ENCODE measurements at regions not wholly inside any gene's neighbourhood (a gene's known extent, or its start where the extent isn't known, plus 50 kb on each side); places are given as distances from the start of the nearest gene placed in this dataset.

- H3K27me3 ChIP-seq = peaks cover 0 to 25% (median 0%) of the 10 kb centered on the region in 3 donors
- peaks cover 0 to 18% (median 12%) of the 10 kb centered on the region in 4 donors for H3K9me3 ChIP-seq
- no peak for DNase-seq
- TF ChIP-seq POLR2A (IDR thresholded peaks at IDR 0.05) (no peak), POLR2AphosphoS5 (IDR thresholded peaks at IDR 0.05) (no peak), EP300 (IDR thresholded peaks at IDR 0.05) (no peak), CTCF (IDR thresholded peaks at IDR 0.05) (no peak)
- H3K27ac ChIP-seq = no peak overlapping the region
- intact Hi-C loops (cut with DNase I; ENCODE audit: low total_unique reads) = no loop called here
- H3K36me3 ChIP-seq = no peaks in the 10 kb centered on the region
- H3K4me1 ChIP-seq = no peaks in the 10 kb centered on the region
- H3K4me3 ChIP-seq = no peak overlapping the region
- 53 to 79% (median 60%) methylated on average over 6 to 9 of the region's 9 CpGs for WGBS, 5 donors
Measured at GRCh38 chr12:125296701-125297100, 231.5 kb downstream of the AACS start.

GRCh38 chr12:125299840-125300239 lies 234.6 kb downstream of the AACS start:
- no peaks in the 10 kb centered on the region for H3K9me3 ChIP-seq
- H3K27ac ChIP-seq = no peak overlapping the region
- TF ChIP-seq POLR2AphosphoS5 (IDR thresholded peaks at IDR 0.05) = no peak
- no peak for TF ChIP-seq CTCF (IDR thresholded peaks at IDR 0.05)
- TF ChIP-seq POLR2A (IDR thresholded peaks at IDR 0.05) = no peak
- DNase-seq = no peak
- intact Hi-C loops (cut with DNase I; ENCODE audit: low total_unique reads) = no loop called here
- no peak overlapping the region for H3K4me3 ChIP-seq
- WGBS, 5 donors = 71 to 80% (median 76%) methylated on average over 9 of the region's 9 CpGs
- H3K27me3 ChIP-seq = peaks cover 0 to 25% (median 0%) of the 10 kb centered on the region in 3 donors
- no peaks in the 10 kb centered on the region for H3K36me3 ChIP-seq
- no peaks in the 10 kb centered on the region for H3K4me1 ChIP-seq

GRCh38 chr12:125300249-125300648 lies 235.0 kb downstream of the AACS start:
- peaks cover 0 to 25% (median 0%) of the 10 kb centered on the region in 3 donors for H3K27me3 ChIP-seq
- TF ChIP-seq POLR2AphosphoS5 (IDR thresholded peaks at IDR 0.05) (no peak), EP300 (IDR thresholded peaks at IDR 0.05) (no peak), POLR2A (IDR thresholded peaks at IDR 0.05) (no peak), CTCF (IDR thresholded peaks at IDR 0.05) (no peak)
- intact Hi-C loops (cut with DNase I; ENCODE audit: low total_unique reads) = no loop called here
- no peaks in the 10 kb centered on the region for H3K9me3 ChIP-seq
- DNase-seq = no peak
- H3K4me3 ChIP-seq = no peak overlapping the region
- no peaks in the 10 kb centered on the region for H3K36me3 ChIP-seq
- H3K4me1 ChIP-seq = no peaks in the 10 kb centered on the region
- WGBS, 5 donors = 55 to 76% (median 74%) methylated on average over 3 of the region's 3 CpGs
- H3K27ac ChIP-seq = no peak overlapping the region

- Histone ChIP-seq H3K9me3 (no peaks in the 10 kb centered on the region), H3K27me3 (peaks cover 0 to 13% (median 0%) of the 10 kb centered on the region in 3 donors), H3K36me3 (no peaks in the 10 kb centered on the region), H3K4me3 (no peak overlapping the region), H3K4me1 (no peaks in the 10 kb centered on the region), H3K27ac (no peak overlapping the region)
- no peak for TF ChIP-seq POLR2AphosphoS5 (IDR thresholded peaks at IDR 0.05)
- TF ChIP-seq POLR2A (IDR thresholded peaks at IDR 0.05) = no peak
- no peak for TF ChIP-seq EP300 (IDR thresholded peaks at IDR 0.05)
- TF ChIP-seq CTCF (IDR thresholded peaks at IDR 0.05) = no peak
- intact Hi-C loops (cut with DNase I; ENCODE audit: low total_unique reads) = no loop called here
- 65 to 82% (median 79%) methylated on average over 2 of the region's 2 CpGs for WGBS, 5 donors
- DNase-seq = no peak
Measured at GRCh38 chr12:125303337-125303736, 238.1 kb downstream of the AACS start.

All from stomach (tissue), 8 donors.